Fibroblast of skin of abdomen (primary cell): ENCODE measurements at regions not wholly inside any gene's neighbourhood (a gene's known extent, or its start where the extent isn't known, plus 50 kb on each side); places are given as distances from the start of the nearest gene placed in this dataset.
"Not testable (repeated sequence)": the region's sequence is repeated elsewhere in the genome, so short reads cannot be mapped to it uniquely, and the experiment has no call there.

Experiments
- DNase-seq: peaks from one replicate; pipeline ENCODE4 v3.0.0-alpha.2; 2013

GRCh38 chr10:86579883-86580520 lies 58.4 kb upstream of the WAPL start:
- DNase-seq, result no peak

GRCh38 chr10:86580521-86580891 lies 58.9 kb upstream of the WAPL start:
- DNase-seq, result no peak

GRCh38 chr10:86583983-86584382 lies 62.4 kb upstream of the WAPL start:
- DNase-seq, result no peak

- peak; percentile 60 for DNase-seq
Measured at GRCh38 chr10:86585037-86585929, 63.7 kb upstream of the WAPL start.

GRCh38 chr10:86586516-86586915 lies 64.9 kb upstream of the WAPL start:
- no peak for DNase-seq

GRCh38 chr10:86588781-86589180 lies 65.6 kb upstream of the OPN4 start:
- DNase-seq, result not testable (repeated sequence)

GRCh38 chr10:86591436-86591835 lies 62.9 kb upstream of the OPN4 start:
- DNase-seq, result no peak

- DNase-seq, result no peak
Measured at GRCh38 chr10:86592413-86592812, 61.9 kb upstream of the OPN4 start.

GRCh38 chr10:86594535-86594934 lies 59.8 kb upstream of the OPN4 start:
- peak; percentile 46 for DNase-seq

GRCh38 chr10:86595496-86595895 lies 58.9 kb upstream of the OPN4 start:
- DNase-seq, result no peak

- DNase-seq, result no peak
Measured at GRCh38 chr10:86596266-86596665, 58.1 kb upstream of the OPN4 start.

GRCh38 chr10:86597306-86597705 lies 57.0 kb upstream of the OPN4 start:
- no peak for DNase-seq

- DNase-seq, result peak; percentile 5
Measured at GRCh38 chr10:86598151-86598550, 56.2 kb upstream of the OPN4 start.

GRCh38 chr10:86599041-86599440 lies 55.3 kb upstream of the OPN4 start:
- no peak for DNase-seq

- DNase-seq, result no peak
Measured at GRCh38 chr10:86599729-86600128, 54.6 kb upstream of the OPN4 start.

GRCh38 chr10:86600296-86600695 lies 54.1 kb upstream of the OPN4 start:
- no peak for DNase-seq

- no peak for DNase-seq
Measured at GRCh38 chr10:86601956-86602602, 52.3 kb upstream of the OPN4 start.

- DNase-seq, result no peak
Measured at GRCh38 chr10:86603256-86603655, 51.1 kb upstream of the OPN4 start.
